NCI-H187 treated with DMSO at 0.1 percent for 48 hours (cell line): ENCODE measurements at regions not wholly inside any gene's neighbourhood (a gene's known extent, or its start where the extent isn't known, plus 50 kb on each side); places are given as distances from the start of the nearest gene placed in this dataset.

Source experiments
- DNase-seq: peaks from one replicate; lab custom pipeline; 2025; lab: John Stamatoyannopoulos, UW

GRCh38 chr2:128726911-128727310 is 408.2 kb upstream of the HS6ST1 start:
- no peak for DNase-seq

GRCh38 chr2:128727404-128727803 is 408.7 kb upstream of the HS6ST1 start:
- DNase-seq = no peak

GRCh38 chr2:128727914-128728313 is 409.2 kb upstream of the HS6ST1 start:
- DNase-seq = no peak

GRCh38 chr2:128729051-128729450 is 410.4 kb upstream of the HS6ST1 start:
- DNase-seq = no peak

- no peak for DNase-seq
These were observed 413.5 kb upstream of the HS6ST1 start for GRCh38 chr2:128731994-128732650.

GRCh38 chr2:128732976-128733431 is 414.3 kb upstream of the HS6ST1 start:
- DNase-seq = no peak

- DNase-seq = no peak
These were observed 414.8 kb upstream of the HS6ST1 start for GRCh38 chr2:128733450-128733849.

GRCh38 chr2:128734521-128735295 is 416.0 kb upstream of the HS6ST1 start:
- DNase-seq = no peak

- no peak for DNase-seq
These were observed 416.8 kb upstream of the HS6ST1 start for GRCh38 chr2:128735296-128735960.

- DNase-seq = no peak
These were observed 417.5 kb upstream of the HS6ST1 start for GRCh38 chr2:128736046-128736688.

- DNase-seq = no peak
These were observed 418.2 kb upstream of the HS6ST1 start for GRCh38 chr2:128736689-128737545.

- DNase-seq = no peak
These were observed 418.8 kb upstream of the HS6ST1 start for GRCh38 chr2:128737546-128737826.

GRCh38 chr2:128738446-128739110 is 419.9 kb upstream of the HS6ST1 start:
- no peak for DNase-seq

GRCh38 chr2:128742467-128742866 is 423.8 kb upstream of the HS6ST1 start:
- DNase-seq = no peak

GRCh38 chr2:128745946-128746345 is 427.3 kb upstream of the HS6ST1 start:
- no peak for DNase-seq

GRCh38 chr2:128746356-128746755 is 427.7 kb upstream of the HS6ST1 start:
- no peak for DNase-seq

GRCh38 chr2:128748336-128748735 is 429.7 kb upstream of the HS6ST1 start:
- DNase-seq = no peak

GRCh38 chr2:128748835-128749605 is 430.4 kb upstream of the HS6ST1 start:
- DNase-seq = no peak

GRCh38 chr2:128750328-128751165 is 431.9 kb upstream of the HS6ST1 start:
- DNase-seq = no peak
